ENCODE measurements at regions not wholly inside any gene's neighbourhood (a gene's known extent, or its start where the extent isn't known, plus 50 kb on each side); places are given as distances from the start of the nearest gene placed in this dataset.
"Not testable (repeated sequence)": the region's sequence is repeated elsewhere in the genome, so short reads cannot be mapped to it uniquely, and the experiment has no call there.

DNA sequence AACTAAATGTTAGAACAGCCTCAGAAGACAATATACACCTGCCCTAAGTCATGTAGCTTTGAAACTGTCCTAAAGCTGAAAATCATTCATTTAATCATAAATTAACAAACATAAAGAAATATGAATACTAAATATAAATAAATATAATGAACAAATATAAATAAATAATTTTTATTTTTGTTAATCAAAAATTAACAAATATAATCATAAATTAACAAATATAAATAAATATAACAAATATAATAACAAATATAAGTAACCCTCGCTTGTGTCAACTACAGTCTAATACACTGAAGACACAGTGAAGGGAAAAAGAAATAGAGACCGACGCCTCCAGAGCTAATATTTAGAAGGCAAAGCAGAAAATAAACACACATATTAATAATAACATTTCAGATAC lies 527.3 kb downstream of the CYLC2 start:
- intact Hi-C loops (cut with DNase I, micrococcal nuclease), result no loop called here

GRCh38 chr9:103530934-103531333 lies 535.8 kb downstream of the CYLC2 start:
- ATAC-seq (no peak), DNase-seq (no peak)
- intact Hi-C loops (cut with DNase I, micrococcal nuclease), result no loop called here

More for the DNA sequence above, 527.3 kb downstream of the CYLC2 start:
- DNase-seq (no peak), ATAC-seq (no peak)

DNA sequence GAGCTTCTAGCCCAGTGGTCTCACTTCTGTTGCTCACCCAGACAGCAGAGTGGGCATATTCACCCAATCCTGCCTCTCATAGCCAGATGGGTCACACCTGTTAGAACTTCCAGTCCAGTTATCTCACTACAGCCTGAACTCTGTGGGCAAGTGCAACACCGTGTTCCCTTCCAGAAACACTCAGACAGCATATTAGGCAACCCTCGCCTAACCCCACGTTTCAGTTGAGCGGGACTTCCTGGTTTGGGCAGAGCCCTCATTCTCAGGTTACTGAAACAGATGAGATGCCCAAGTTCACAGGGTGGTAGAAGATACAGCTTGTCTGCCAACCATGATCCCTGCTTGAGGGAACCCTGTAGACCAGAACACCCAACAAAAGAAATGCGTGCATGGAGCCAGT lies 538.2 kb downstream of the CYLC2 start:
- intact Hi-C loops (cut with DNase I, micrococcal nuclease), result no loop called here
- DNase-seq (no peak), ATAC-seq (no peak)

GRCh38 chr9:103537426-103537825 lies 542.3 kb downstream of the CYLC2 start:
- intact Hi-C loops (cut with DNase I, micrococcal nuclease), result no loop called here
- DNase-seq (no peak), ATAC-seq (no peak)

- DNase-seq, result no peak
- intact Hi-C loops (cut with DNase I, micrococcal nuclease), result loop anchor here in 1 of 2 donors (10.0 kb wide), 1 partner anchor 60 kb away; no protein-coding TSS in a partner anchor
- ATAC-seq, result no peak
Observed at GRCh38 chr9:103545260-103545659, 548.8 kb upstream of the SMC2 start.

DNA sequence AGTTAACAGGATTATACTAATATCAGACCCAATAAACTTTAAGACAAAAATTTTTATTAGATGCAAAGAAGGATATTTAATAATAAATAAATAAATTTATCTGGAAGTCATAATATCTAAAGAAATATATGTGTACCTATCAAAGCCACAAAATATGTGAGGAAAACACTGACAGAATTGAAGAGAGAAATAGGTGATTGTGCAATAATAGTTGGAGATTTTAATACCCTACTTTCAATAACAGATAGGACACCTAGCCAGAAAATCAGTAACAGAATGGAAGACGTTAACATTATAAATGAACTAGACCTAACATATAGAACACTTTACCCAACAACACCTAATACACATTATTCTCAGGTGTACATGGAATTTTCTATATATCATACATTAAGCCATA lies 541.4 kb upstream of the SMC2 start:
- intact Hi-C loops (cut with DNase I, micrococcal nuclease), result no loop called here
- no peak for ATAC-seq

DNA sequence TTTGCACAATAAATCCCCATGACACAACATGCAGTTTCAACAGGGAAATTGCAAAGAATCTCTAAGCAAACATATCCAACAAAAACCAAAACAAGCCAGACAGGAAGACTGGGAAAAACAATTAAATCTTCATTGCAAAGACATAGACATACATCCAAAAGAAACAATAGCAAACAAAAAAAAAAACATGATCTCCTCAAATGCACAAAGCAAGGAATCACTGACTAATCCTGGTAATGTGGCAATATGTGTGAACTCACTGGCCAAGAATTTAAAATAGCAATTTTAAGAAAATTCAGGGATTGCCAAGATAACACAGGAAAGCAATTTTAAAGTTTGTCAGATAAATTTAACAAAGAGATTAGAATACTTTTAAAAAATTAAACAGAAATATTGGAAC lies 520.1 kb upstream of the SMC2 start:
- intact Hi-C loops (cut with DNase I, micrococcal nuclease), result no loop called here
- no peak for DNase-seq
- no peak for ATAC-seq

More for the DNA sequence above, 541.4 kb upstream of the SMC2 start:
- no peak for DNase-seq

GRCh38 chr9:103586721-103587120 lies 507.4 kb upstream of the SMC2 start:
- intact Hi-C loops (cut with DNase I, micrococcal nuclease), result no loop called here
- ATAC-seq, result no peak
- DNase-seq, result no peak

GRCh38 chr9:103601287-103601686 lies 492.8 kb upstream of the SMC2 start:
- ATAC-seq (no peak), DNase-seq (no peak)
- intact Hi-C loops (cut with DNase I, micrococcal nuclease), result no loop called here

GRCh38 chr9:103611950-103612349 lies 482.2 kb upstream of the SMC2 start:
- intact Hi-C loops (cut with DNase I, micrococcal nuclease); DNase-seq; ATAC-seq: not testable (repeated sequence)

DNA sequence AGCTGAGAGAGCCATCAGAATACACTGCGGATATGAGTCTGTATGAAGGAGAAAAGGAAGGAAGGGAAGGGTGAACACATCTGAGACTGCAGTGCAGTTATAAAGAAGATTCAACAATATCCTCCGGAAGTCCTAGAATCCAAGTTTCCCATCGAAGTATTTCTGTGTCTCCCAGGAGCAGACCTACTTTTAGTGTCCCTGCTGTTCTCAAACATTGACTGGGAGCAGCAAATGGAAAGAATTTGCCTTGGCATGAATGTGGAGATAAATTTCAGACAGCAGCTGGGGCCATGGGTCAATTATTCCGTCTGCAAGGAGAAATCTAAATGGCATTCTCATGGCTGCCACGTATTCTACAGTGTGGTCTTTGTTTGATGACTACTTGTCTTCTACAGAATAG lies 478.1 kb upstream of the SMC2 start:
- intact Hi-C loops (cut with DNase I, micrococcal nuclease), result no loop called here
- DNase-seq (no peak), ATAC-seq (no peak)

- intact Hi-C loops (cut with DNase I, micrococcal nuclease), result no loop called here
- ATAC-seq (no peak), DNase-seq (no peak)
Observed at GRCh38 chr9:103617046-103617445, 477.1 kb upstream of the SMC2 start.

GRCh38 chr9:103625161-103625804 lies 468.8 kb upstream of the SMC2 start:
- ATAC-seq (no peak), DNase-seq (no peak)
- intact Hi-C loops (cut with DNase I, micrococcal nuclease), result no loop called here

DNA sequence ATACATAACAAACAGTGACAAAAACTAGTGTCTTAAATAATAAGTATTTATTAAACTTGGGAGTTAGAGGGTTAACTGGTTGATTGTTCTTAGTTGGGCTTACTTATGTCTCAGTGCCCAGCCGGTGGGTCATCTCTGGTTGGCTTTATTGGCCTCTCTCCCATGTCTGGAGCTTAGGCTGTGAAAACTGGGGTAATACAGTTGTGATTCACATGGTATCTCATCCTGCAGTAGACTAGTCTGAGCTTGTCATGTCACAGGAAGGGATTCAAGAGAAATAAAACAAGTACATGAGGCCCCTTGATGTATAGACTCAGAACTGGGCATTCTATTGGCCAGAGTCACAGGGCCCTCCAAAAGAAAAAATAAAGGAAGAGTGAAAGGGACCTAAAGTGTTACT lies 466.4 kb upstream of the SMC2 start:
- ATAC-seq, result no peak
- DNase-seq, result no peak
- intact Hi-C loops (cut with DNase I, micrococcal nuclease), result no loop called here

- intact Hi-C loops (cut with DNase I, micrococcal nuclease), result no loop called here
- no peak for ATAC-seq
- no peak for DNase-seq
Observed at GRCh38 chr9:103649086-103649485, 445.0 kb upstream of the SMC2 start.

- intact Hi-C loops (cut with DNase I, micrococcal nuclease), result no loop called here
- no peak for ATAC-seq
Observed at GRCh38 chr9:103658156-103658555, 436.0 kb upstream of the SMC2 start.

DNA sequence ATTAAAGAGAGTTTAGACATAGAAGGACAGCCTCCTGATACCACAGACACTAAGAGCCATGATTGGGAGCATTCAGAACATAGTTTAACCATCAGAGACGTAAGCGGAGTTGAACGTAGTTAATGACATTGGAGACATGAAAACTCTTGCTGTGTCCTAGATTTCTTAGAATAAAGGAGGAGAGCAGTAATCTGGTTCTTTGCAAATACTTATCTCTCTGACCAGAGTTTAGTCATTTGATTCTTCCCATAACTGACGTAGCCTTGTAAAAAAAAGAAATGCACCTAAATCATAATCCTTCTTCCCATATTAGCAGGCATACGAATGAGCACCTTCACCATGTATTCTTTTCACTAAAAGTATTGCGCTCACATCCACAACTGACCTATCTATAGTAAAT lies 433.3 kb upstream of the SMC2 start:
- intact Hi-C loops (cut with DNase I, micrococcal nuclease), result no loop called here
- ATAC-seq (no peak), DNase-seq (no peak)

More at GRCh38 chr9:103658156-103658555, 436.0 kb upstream of the SMC2 start:
- no peak for DNase-seq

- no peak for ATAC-seq
- intact Hi-C loops (cut with DNase I, micrococcal nuclease), result no loop called here
- no peak for DNase-seq
Observed at GRCh38 chr9:103661663-103662062, 432.4 kb upstream of the SMC2 start.

- no peak for ATAC-seq
- intact Hi-C loops (cut with DNase I, micrococcal nuclease), result no loop called here
- no peak for DNase-seq
Observed at GRCh38 chr9:103669296-103669695, 424.8 kb upstream of the SMC2 start.

- DNase-seq (no peak), ATAC-seq (no peak)
- intact Hi-C loops (cut with DNase I, micrococcal nuclease), result no loop called here
Observed at GRCh38 chr9:103674271-103674670, 419.8 kb upstream of the SMC2 start.

- ATAC-seq, result no peak
- DNase-seq, result no peak
- intact Hi-C loops (cut with DNase I, micrococcal nuclease), result no loop called here
Observed at GRCh38 chr9:103680581-103680980, 413.5 kb upstream of the SMC2 start.
